ENCODE measurements at regions not wholly inside any gene's neighbourhood (a gene's known extent, or its start where the extent isn't known, plus 50 kb on each side); places are given as distances from the start of the nearest gene placed in this dataset.
"Not testable (repeated sequence)": the region's sequence is repeated elsewhere in the genome, so short reads cannot be mapped to it uniquely, and the experiment has no call there.

DNA sequence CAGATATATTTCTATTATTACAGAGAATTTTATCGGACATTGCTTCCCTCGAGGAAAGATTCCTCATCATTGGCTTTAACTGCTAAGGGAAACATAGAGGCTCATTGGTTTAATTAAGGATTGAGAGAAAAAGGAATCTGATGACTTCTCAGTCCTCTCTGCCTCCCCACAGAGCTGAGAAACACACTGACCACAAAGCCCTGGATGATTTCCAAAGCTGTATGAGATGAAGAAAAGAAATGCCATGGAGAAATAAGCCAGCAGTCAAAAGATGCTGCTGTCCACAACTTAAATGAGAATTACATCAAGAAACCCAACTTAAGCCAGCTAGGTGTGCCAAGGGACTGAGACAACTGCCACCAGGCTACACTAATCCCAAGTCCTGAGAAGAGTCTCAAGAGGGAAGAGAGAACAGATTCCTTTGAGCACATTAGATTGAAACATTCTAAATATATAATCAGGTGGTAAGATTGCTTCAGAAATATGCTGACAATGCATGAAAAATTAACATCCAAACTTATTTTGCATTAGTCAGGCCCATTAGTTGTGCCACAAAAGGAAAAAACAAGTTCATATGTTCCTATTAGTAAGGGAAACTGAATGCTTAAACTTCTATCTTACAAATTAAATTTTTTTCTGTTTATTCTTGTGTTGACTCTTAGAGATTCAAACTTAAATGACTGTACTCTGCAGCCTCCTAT lies 308.1 kb upstream of the CYRIA start:
- no peaks in the 10 kb centered on the region for H3K4me1 ChIP-seq
- H3K36me3 ChIP-seq (ENCODE audit: control insufficient read depth, insufficient read depth, low read length) = no peaks in the 10 kb centered on the region
- H3K9ac ChIP-seq = no peak overlapping the region
- no peak overlapping the region for H3K27ac ChIP-seq
- no peaks in the 10 kb centered on the region for H3K27me3 ChIP-seq (ENCODE audit: control insufficient read depth, insufficient read depth, low read length)
- H2AFZ ChIP-seq = no peak overlapping the region
- no peaks in the 10 kb centered on the region for H3K9me3 ChIP-seq (ENCODE audit: control insufficient read depth, low read length)
- TF ChIP-seq, protein P1, sequence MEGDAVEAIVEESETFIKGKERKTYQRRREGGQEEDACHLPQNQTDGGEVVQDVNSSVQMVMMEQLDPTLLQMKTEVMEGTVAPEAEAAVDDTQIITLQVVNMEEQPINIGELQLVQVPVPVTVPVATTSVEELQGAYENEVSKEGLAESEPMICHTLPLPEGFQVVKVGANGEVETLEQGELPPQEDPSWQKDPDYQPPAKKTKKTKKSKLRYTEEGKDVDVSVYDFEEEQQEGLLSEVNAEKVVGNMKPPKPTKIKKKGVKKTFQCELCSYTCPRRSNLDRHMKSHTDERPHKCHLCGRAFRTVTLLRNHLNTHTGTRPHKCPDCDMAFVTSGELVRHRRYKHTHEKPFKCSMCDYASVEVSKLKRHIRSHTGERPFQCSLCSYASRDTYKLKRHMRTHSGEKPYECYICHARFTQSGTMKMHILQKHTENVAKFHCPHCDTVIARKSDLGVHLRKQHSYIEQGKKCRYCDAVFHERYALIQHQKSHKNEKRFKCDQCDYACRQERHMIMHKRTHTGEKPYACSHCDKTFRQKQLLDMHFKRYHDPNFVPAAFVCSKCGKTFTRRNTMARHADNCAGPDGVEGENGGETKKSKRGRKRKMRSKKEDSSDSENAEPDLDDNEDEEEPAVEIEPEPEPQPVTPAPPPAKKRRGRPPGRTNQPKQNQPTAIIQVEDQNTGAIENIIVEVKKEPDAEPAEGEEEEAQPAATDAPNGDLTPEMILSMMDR (IDR thresholded peaks at IDR 0.05) = no peak
- no peak overlapping the region for H3K4me2 ChIP-seq (ENCODE audit: low read length)
- H3K4me3 ChIP-seq (ENCODE audit: low read depth, low read length) = no peak overlapping the region
- H3K79me2 ChIP-seq = no peaks in the 10 kb centered on the region

DNA sequence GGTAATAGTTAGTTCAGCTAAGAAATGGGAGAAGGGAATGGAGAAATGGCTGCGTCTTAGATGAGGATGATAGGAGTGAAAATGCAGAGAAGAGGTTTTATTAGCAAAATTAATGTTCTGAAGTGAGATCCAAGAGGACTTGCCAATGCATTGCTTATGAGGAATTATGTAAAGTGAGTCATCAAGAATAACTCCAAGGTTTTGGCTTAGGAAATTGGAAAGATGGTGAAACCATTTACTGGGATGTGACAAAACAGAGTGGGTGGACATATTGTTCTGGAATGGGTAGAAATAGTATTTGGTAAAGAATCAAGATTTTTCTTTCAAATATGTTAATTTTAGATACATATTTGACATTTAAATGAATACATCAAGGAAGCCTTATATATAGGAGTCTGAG lies 306.6 kb upstream of the CYRIA start:
- no peaks in the 10 kb centered on the region for H3K36me3 ChIP-seq (ENCODE audit: control insufficient read depth, insufficient read depth, low read length)
- TF ChIP-seq, protein P1 (IDR thresholded peaks at IDR 0.05) = no peak
- H3K27ac ChIP-seq = no peak overlapping the region
- no peaks in the 10 kb centered on the region for H3K79me2 ChIP-seq
- no peak overlapping the region for H2AFZ ChIP-seq
- no peak overlapping the region for H3K9ac ChIP-seq
- no peaks in the 10 kb centered on the region for H3K4me1 ChIP-seq
- no peaks in the 10 kb centered on the region for H3K9me3 ChIP-seq (ENCODE audit: control insufficient read depth, low read length)
- H3K4me3 ChIP-seq (ENCODE audit: low read depth, low read length) = no peak overlapping the region
- no peak overlapping the region for H3K4me2 ChIP-seq (ENCODE audit: low read length)
- no peaks in the 10 kb centered on the region for H3K27me3 ChIP-seq (ENCODE audit: control insufficient read depth, insufficient read depth, low read length)

DNA sequence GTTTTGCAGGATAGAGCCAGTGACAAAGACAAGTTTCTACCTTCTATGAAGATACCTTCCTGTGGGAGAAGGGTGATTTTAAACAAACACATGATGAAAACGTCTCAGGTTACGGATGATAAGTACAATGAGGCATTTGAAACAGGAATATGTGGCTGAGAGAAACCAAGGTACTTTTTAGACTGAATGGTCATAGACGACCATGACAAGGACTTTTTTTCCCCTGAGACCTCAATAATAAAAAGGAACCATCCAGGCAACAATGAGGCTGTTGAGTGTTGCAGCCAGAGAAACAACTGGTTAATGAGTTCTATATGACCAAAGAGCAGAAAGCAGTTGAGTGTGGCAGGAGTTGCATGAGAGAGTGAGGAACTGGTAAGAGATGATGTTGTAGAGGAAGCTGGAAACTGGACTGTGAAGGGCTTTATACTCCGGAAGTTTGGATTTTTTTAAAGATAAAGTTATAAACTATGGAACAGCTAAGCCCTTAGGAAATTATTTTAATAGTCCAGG lies 306.1 kb upstream of the CYRIA start:
- H3K4me2 ChIP-seq (ENCODE audit: low read length) = no peak overlapping the region
- H3K4me1 ChIP-seq = no peaks in the 10 kb centered on the region
- no peaks in the 10 kb centered on the region for H3K9me3 ChIP-seq (ENCODE audit: control insufficient read depth, low read length)
- no peak overlapping the region for H2AFZ ChIP-seq
- H3K27me3 ChIP-seq (ENCODE audit: control insufficient read depth, insufficient read depth, low read length) = no peaks in the 10 kb centered on the region
- H3K9ac ChIP-seq = no peak overlapping the region
- H3K27ac ChIP-seq = no peak overlapping the region
- H3K4me3 ChIP-seq (ENCODE audit: low read depth, low read length) = no peak overlapping the region
- H3K79me2 ChIP-seq = no peaks in the 10 kb centered on the region
- TF ChIP-seq, protein P1 (IDR thresholded peaks at IDR 0.05) = no peak
- H3K36me3 ChIP-seq (ENCODE audit: control insufficient read depth, insufficient read depth, low read length) = no peaks in the 10 kb centered on the region

DNA sequence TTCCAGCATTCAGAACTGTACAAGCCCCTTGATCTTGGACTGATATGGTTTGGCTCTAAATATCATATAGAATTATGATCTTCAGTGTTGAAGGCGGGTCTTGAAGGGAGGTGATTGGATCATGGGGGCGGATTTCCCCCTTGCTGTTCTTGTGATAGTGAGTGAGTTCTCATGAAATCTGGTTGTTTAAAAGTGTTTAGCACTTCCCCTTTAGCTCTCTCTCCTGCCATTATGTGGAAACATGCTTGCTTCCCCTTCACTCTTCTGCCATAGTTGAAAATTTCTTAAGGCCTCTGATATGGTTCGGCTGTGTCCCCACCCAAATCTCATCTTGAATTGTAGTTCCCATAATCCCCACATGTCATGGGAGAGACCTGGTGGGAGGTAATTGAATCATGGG lies 305.3 kb upstream of the CYRIA start:
- H3K4me3 ChIP-seq (ENCODE audit: low read depth, low read length); H3K9ac ChIP-seq; H3K4me2 ChIP-seq (ENCODE audit: low read length): not testable (repeated sequence)

DNA sequence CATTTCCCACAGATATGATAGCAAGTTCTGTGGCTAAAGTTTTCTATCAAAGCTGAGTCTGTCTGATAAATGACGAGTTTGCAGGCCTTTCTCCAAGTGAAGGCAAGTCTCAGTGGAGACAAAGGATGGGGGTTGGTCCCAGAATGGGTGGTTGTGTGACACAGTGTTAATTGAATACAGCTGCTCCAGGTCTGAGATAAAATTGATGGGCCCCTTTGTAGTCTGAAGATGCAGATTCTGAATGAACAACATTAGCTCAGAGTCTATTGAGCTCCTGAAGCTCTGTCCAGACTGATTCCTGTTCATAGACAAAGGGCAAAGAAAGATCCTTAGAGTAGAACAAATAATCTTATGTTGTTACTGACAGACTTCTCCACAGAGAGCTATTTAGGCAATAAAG lies 296.9 kb upstream of the CYRIA start:
- H3K4me3 ChIP-seq (ENCODE audit: low read depth, low read length) = no peak overlapping the region
- H3K4me2 ChIP-seq (ENCODE audit: low read length) = no peak overlapping the region
- no peaks in the 10 kb centered on the region for H3K79me2 ChIP-seq
- H3K27ac ChIP-seq = no peak overlapping the region
- TF ChIP-seq, protein P1 (IDR thresholded peaks at IDR 0.05) = no peak
- no peaks in the 10 kb centered on the region for H3K9me3 ChIP-seq (ENCODE audit: control insufficient read depth, low read length)
- no peaks in the 10 kb centered on the region for H3K4me1 ChIP-seq
- no peak overlapping the region for H3K9ac ChIP-seq
- no peaks in the 10 kb centered on the region for H3K27me3 ChIP-seq (ENCODE audit: control insufficient read depth, insufficient read depth, low read length)
- H2AFZ ChIP-seq = no peak overlapping the region
- no peaks in the 10 kb centered on the region for H3K36me3 ChIP-seq (ENCODE audit: control insufficient read depth, insufficient read depth, low read length)

More for the DNA sequence above, 305.3 kb upstream of the CYRIA start:
- not testable (repeated sequence) for H2AFZ ChIP-seq; H3K79me2 ChIP-seq; H3K36me3 ChIP-seq (ENCODE audit: control insufficient read depth, insufficient read depth, low read length); H3K9me3 ChIP-seq (ENCODE audit: control insufficient read depth, low read length); H3K4me1 ChIP-seq; H3K27ac ChIP-seq; H3K27me3 ChIP-seq (ENCODE audit: control insufficient read depth, insufficient read depth, low read length)

All from parathyroid adenoma (tissue), 2 donors.